Ovary (tissue), 3 donors: ENCODE measurements at regions not wholly inside any gene's neighbourhood (a gene's known extent, or its start where the extent isn't known, plus 50 kb on each side); places are given as distances from the start of the nearest gene placed in this dataset.

ENCODE experiments used
- POLR2A ChIP-seq: fragments of 450-650 bp; IDR thresholded peaks from one replicate; pipeline ENCODE4 v1.6.1; 2017; ENCODE audit warnings: antibody characterized with exemption, mild to moderate bottlenecking, moderate library complexity
- TF ChIP-seq, protein P1 (sequence below), 3 donors: fragments of 450-650 bp in 2 of 3; fragments of 200-600 bp in 1 of 3; IDR thresholded peaks; one replicate each; pipeline versions ENCODE4 v1.5.1 to v1.8.0; 2016 to 2022; ENCODE audit warnings: antibody characterized with exemption in 3 of 3, mild to moderate bottlenecking in 1 of 3
- donor health status: DM: no; HTN: no; CAD: no.

DNA sequence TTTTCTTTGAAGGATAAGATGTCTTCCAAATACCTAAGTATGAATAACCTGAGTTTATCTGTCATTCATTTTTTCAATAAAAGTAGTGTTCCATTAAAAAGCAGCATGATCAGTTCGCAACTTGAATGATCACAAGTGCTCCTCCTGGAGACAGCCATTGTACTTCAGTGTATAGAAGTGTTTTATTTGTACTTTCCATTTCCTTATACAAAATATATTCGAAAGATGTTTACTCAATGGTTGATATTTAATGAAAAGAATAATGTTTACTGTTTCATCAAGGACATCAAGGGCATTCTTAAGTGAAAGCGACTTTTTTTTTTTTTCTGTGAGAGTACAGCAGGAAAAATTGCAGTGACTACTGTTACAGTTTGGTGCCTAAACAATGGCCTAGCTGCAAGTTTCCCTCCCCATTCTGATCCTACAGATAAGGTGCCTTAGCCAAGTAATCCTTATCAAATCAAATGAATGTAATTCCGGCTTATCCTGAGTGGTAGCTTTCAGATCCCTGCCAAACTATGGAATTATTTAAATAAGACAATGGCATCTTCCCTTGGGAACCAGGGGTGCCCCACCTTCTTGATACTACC is 69.0 kb upstream of the IL15 start:
- TF ChIP-seq POLR2A, result no peak
- TF ChIP-seq, protein P1, sequence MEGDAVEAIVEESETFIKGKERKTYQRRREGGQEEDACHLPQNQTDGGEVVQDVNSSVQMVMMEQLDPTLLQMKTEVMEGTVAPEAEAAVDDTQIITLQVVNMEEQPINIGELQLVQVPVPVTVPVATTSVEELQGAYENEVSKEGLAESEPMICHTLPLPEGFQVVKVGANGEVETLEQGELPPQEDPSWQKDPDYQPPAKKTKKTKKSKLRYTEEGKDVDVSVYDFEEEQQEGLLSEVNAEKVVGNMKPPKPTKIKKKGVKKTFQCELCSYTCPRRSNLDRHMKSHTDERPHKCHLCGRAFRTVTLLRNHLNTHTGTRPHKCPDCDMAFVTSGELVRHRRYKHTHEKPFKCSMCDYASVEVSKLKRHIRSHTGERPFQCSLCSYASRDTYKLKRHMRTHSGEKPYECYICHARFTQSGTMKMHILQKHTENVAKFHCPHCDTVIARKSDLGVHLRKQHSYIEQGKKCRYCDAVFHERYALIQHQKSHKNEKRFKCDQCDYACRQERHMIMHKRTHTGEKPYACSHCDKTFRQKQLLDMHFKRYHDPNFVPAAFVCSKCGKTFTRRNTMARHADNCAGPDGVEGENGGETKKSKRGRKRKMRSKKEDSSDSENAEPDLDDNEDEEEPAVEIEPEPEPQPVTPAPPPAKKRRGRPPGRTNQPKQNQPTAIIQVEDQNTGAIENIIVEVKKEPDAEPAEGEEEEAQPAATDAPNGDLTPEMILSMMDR (IDR thresholded peaks at IDR 0.05), result no peak
